Left lung (tissue), 4 donors: ENCODE measurements at regions not wholly inside any gene's neighbourhood (a gene's known extent, or its start where the extent isn't known, plus 50 kb on each side); places are given as distances from the start of the nearest gene placed in this dataset.
"Not testable (repeated sequence)": the region's sequence is repeated elsewhere in the genome, so short reads cannot be mapped to it uniquely, and the experiment has no call there.

Source experiments
- ATAC-seq: fragments of 200-7000 bp; cut with Tn5 transposase; one replicate; pipeline ENCODE4 v1.9.1; 2020; ENCODE audit warnings: moderate library complexity
- DNase-seq, 4 donors: peaks; one replicate each; pipeline ENCODE4 v3.0.0-alpha.2; 2013 to 2020
- H3K27ac ChIP-seq, 2 donors: fragments of 200-600 bp; sonication (generic) in 1 of 2; one replicate each; pipeline versions ENCODE4 v1.5.0 to v1.8.0; 2020 to 2021
- H3K27me3 ChIP-seq, 2 donors: fragments of 200-600 bp; sonication (generic) in 1 of 2; one replicate each; pipeline versions ENCODE4 v1.5.0 to v1.8.0; 2020 to 2021
- H3K36me3 ChIP-seq, 2 donors: fragments of 200-600 bp; sonication (generic) in 1 of 2; one replicate each; pipeline versions ENCODE4 v1.5.0 to v1.8.0; 2020 to 2021
- H3K4me1 ChIP-seq, 2 donors: fragments of 200-600 bp; one replicate each; pipeline ENCODE4 v1.8.0; 2021
- H3K4me3 ChIP-seq, 2 donors: fragments of 200-600 bp; sonication (generic) in 1 of 2; one replicate each; pipeline versions ENCODE4 v1.5.0 to v1.8.0; 2020 to 2021; ENCODE audit warnings: mild to moderate bottlenecking in 1 of 2
- H3K9me3 ChIP-seq, 2 donors: fragments of 200-600 bp; sonication (generic) in 1 of 2; one replicate each; pipeline versions ENCODE4 v1.5.0 to v1.8.0; 2020 to 2021
- intact Hi-C, 2 donors: fragments of 100-400 bp; cut with DNase I; formaldehyde crosslinking; loops; one replicate each; pipeline versions ENCODE4 v1.11.2 to v1.14.2; 2022
- TF ChIP-seq, protein P1 (sequence below), 2 donors: fragments of 200-600 bp; sonication (generic) in 1 of 2; IDR thresholded peaks; one replicate each; pipeline versions ENCODE4 v1.5.0 to v1.8.0; 2021; ENCODE audit warnings: antibody characterized with exemption in 2 of 2
- donor health status: DM: no; HTN: yes; CAD: no.
- donor health status: DM: no; HTN: no; CAD: no.

DNA sequence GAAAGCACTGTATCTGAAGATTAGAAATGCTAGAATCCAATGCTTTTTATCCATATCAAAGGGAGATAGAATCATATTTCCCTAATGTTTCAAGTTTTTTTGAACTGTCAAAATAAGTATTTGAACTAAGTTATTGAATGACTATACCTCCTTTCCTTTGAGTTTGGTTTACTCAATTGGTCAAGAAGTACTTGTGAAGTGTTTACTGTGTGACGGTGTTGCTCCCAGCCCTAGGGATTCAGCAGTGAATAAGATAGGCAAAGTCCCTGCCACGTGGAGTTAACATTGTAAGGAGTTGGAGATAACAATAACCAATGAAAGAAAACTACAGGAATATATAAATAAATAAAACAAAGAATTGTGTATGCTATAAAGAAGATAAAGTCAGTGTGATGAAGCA is 535.9 kb downstream of the FRK start:
- Histone ChIP-seq H3K9me3 (peaks cover 0 to 22% of the 10 kb centered on the region in 2 donors), H3K4me1 (no peaks in the 10 kb centered on the region), H3K27me3 (no peaks in the 10 kb centered on the region), H3K27ac (no peak overlapping the region), H3K4me3 (no peak overlapping the region), H3K36me3 (no peaks in the 10 kb centered on the region)
- TF ChIP-seq, protein P1, sequence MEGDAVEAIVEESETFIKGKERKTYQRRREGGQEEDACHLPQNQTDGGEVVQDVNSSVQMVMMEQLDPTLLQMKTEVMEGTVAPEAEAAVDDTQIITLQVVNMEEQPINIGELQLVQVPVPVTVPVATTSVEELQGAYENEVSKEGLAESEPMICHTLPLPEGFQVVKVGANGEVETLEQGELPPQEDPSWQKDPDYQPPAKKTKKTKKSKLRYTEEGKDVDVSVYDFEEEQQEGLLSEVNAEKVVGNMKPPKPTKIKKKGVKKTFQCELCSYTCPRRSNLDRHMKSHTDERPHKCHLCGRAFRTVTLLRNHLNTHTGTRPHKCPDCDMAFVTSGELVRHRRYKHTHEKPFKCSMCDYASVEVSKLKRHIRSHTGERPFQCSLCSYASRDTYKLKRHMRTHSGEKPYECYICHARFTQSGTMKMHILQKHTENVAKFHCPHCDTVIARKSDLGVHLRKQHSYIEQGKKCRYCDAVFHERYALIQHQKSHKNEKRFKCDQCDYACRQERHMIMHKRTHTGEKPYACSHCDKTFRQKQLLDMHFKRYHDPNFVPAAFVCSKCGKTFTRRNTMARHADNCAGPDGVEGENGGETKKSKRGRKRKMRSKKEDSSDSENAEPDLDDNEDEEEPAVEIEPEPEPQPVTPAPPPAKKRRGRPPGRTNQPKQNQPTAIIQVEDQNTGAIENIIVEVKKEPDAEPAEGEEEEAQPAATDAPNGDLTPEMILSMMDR (IDR thresholded peaks at IDR 0.05) = no peak
- intact Hi-C loops = no loop called here
- ATAC-seq = peak; percentile 92
- no peak for DNase-seq

- H3K4me1 ChIP-seq, H3K36me3 ChIP-seq, ATAC-seq, intact Hi-C loops, DNase-seq, H3K27me3 ChIP-seq, H3K4me3 ChIP-seq, H3K27ac ChIP-seq: not testable (repeated sequence)
- H3K9me3 ChIP-seq = peaks cover 0 to 27% of the 10 kb centered on the region in 2 donors
These were observed 538.9 kb downstream of the FRK start for GRCh38 chr6:115521747-115522146.

DNA sequence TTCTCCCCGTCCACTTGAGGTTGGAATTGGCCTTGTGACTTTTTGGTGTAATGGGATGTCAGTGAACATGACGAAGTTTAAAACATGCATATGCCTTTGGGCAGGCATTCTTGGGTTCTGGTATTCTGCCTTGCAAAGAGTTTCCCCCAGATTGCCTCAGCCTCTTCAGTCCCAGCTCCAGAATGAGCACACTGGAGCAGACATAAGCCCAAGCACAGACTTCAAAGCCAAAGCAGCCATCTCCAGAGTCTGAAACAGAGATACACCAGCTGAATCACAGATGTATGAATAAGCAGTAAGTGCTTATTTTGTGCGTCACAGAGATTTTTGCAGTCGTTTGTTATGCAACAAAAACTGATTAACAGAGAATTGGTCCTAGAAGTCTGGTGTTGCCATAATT is 546.0 kb downstream of the FRK start:
- ATAC-seq (peak; percentile 56), DNase-seq (no peak)
- TF ChIP-seq, protein P1 (IDR thresholded peaks at IDR 0.05) = no peak
- H3K4me3 ChIP-seq = no peak overlapping the region
- intact Hi-C loops = no loop called here
- no peaks in the 10 kb centered on the region for H3K36me3 ChIP-seq
- no peaks in the 10 kb centered on the region for H3K27me3 ChIP-seq
- H3K9me3 ChIP-seq = peaks cover 0 to 14% of the 10 kb centered on the region in 2 donors
- H3K27ac ChIP-seq = no peak overlapping the region
- no peaks in the 10 kb centered on the region for H3K4me1 ChIP-seq

- H3K36me3 ChIP-seq = no peaks in the 10 kb centered on the region
- ATAC-seq (no peak), DNase-seq (no peak)
- TF ChIP-seq, protein P1 (IDR thresholded peaks at IDR 0.05) = no peak
- H3K4me1 ChIP-seq = no peaks in the 10 kb centered on the region
- H3K4me3 ChIP-seq = no peak overlapping the region
- no peak overlapping the region for H3K27ac ChIP-seq
- intact Hi-C loops = no loop called here
- H3K27me3 ChIP-seq = no peaks in the 10 kb centered on the region
- H3K9me3 ChIP-seq = peaks cover 0 to 12% of the 10 kb centered on the region in 2 donors
These were observed 547.8 kb downstream of the FRK start for GRCh38 chr6:115512923-115513322.

DNA sequence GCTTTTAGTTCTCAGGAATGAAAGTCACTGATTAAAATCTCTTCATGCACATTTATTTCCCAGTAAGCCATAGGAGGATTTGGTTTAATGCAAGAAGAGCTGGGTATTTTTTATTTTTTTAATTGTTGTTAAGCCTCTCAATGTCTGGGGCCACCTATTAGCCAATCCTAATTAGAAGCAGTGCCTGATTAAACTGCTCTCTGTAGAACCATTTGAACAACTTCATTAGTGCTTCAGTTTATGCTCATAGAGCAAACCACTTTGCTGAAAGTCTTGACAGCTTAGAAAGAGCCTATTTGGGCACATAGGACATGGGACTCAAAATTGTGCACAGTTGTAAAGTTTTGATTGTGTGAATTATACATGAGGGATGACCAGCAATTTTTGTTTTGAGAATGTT is 548.9 kb downstream of the FRK start:
- TF ChIP-seq, protein P1 (IDR thresholded peaks at IDR 0.05) = no peak
- ATAC-seq = no peak

GRCh38 chr6:115502432-115502831 is 558.3 kb downstream of the FRK start:
- intact Hi-C loops, H3K4me1 ChIP-seq, H3K27me3 ChIP-seq, H3K4me3 ChIP-seq, H3K27ac ChIP-seq, DNase-seq, H3K9me3 ChIP-seq, ATAC-seq, H3K36me3 ChIP-seq: not testable (repeated sequence)

More for the DNA sequence above, 548.9 kb downstream of the FRK start:
- no peaks in the 10 kb centered on the region for H3K36me3 ChIP-seq
- H3K9me3 ChIP-seq = peaks cover 0 to 7% of the 10 kb centered on the region in 2 donors
- no peaks in the 10 kb centered on the region for H3K4me1 ChIP-seq
- intact Hi-C loops = no loop called here
- DNase-seq = no peak
- H3K27ac ChIP-seq = no peak overlapping the region
- H3K27me3 ChIP-seq = no peaks in the 10 kb centered on the region
- no peak overlapping the region for H3K4me3 ChIP-seq
